HL-60 (cell line): ENCODE measurements at regions not wholly inside any gene's neighbourhood (a gene's known extent, or its start where the extent isn't known, plus 50 kb on each side); places are given as distances from the start of the nearest gene placed in this dataset.

Source experiments
- DNase-seq, 2 experiments: peaks; one replicate each; pipeline ENCODE4 v3.0.0-alpha.2; 2010 to 2020; ENCODE audit warnings: low read depth in 1 of 2, low spot score in 1 of 2
- H3K27ac ChIP-seq: fragments of 250-450 bp; sonication (Bioruptor Pico); replicated peaks from 2 replicates; pipeline ENCODE4 v1.5.1; 2020; ENCODE audit warnings: mild to moderate bottlenecking, moderate library complexity
- H3K27me3 ChIP-seq: fragments of 250-450 bp; sonication (Bioruptor Pico); 2 replicates; pipeline ENCODE4 v1.5.1; 2021; ENCODE audit warnings: mild to moderate bottlenecking, moderate library complexity; ENCODE audit not compliant: insufficient read depth, poor library complexity, severe bottlenecking
- H3K4me3 ChIP-seq: replicated peaks from 2 replicates; pipeline ENCODE4 v1.5.1; 2011; ENCODE audit warnings: mild to moderate bottlenecking, control low read depth, low read length; ENCODE audit not compliant: insufficient read depth
- GABPA ChIP-seq: IDR thresholded peaks from 2 replicates; pipeline ENCODE4 v1.6.1; 2012; ENCODE audit warnings: low read depth
- POLR2AphosphoS5 ChIP-seq: IDR thresholded peaks from 2 replicates; pipeline ENCODE4 v1.6.1; 2012; ENCODE audit warnings: low read depth
- REST ChIP-seq: IDR thresholded peaks from 2 replicates; pipeline ENCODE4 v1.6.1; 2012; ENCODE audit warnings: low read depth; ENCODE audit not compliant: insufficient replicate concordance
- SPI1 ChIP-seq: IDR thresholded peaks from 2 replicates; pipeline ENCODE4 v1.6.1; 2012; ENCODE audit warnings: low read depth, mild to moderate bottlenecking, borderline replicate concordance
- TF ChIP-seq, protein P1 (sequence below): IDR thresholded peaks from one replicate; pipeline ENCODE4 v1.5.1; 2011; ENCODE audit warnings: low read length, control low read depth, inconsistent platforms; ENCODE audit not compliant: insufficient read depth

DNA sequence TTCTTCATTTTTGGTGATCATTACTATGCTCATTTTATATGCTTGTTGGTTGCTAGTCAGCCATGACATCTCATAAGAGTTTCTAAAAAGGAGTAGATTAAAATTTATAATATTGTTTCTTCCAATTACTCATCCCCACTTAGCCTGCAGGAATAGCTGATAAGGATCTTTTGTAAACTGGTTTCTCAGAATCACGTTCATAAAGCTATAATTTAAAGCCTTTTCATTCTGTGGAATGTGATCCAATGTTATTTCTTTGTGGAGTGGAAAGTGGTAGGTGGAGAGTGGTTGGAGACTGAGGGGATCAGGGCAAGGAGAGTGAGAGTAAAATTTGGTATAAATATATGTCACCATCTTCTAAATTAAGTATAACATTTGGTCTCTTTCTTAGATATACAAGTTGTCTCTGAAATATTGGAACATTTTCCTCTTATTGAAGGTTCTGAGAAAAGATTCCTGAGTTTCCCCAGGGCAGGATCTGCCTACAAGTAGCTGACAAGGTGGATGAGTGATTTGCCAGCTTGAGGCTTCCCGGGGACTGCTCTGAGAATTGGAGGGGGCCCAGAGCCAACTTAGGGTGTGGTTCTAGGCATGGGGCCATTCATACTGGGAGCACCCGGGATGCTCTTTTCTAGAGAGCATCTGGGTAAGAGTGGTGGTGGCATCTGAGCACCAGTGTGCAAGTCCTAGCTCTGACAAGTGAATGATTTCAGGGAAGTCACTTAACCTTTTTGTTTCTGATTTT lies 116.4 kb downstream of the TBX19 start:
- Histone ChIP-seq H3K27ac (no peak overlapping the region), H3K27me3 (peaks cover 6% of the 10 kb centered on the region), H3K4me3 (no peak overlapping the region)
- TF ChIP-seq POLR2AphosphoS5 (no peak), REST (no peak), SPI1 (no peak), GABPA (no peak)
- TF ChIP-seq, protein P1, sequence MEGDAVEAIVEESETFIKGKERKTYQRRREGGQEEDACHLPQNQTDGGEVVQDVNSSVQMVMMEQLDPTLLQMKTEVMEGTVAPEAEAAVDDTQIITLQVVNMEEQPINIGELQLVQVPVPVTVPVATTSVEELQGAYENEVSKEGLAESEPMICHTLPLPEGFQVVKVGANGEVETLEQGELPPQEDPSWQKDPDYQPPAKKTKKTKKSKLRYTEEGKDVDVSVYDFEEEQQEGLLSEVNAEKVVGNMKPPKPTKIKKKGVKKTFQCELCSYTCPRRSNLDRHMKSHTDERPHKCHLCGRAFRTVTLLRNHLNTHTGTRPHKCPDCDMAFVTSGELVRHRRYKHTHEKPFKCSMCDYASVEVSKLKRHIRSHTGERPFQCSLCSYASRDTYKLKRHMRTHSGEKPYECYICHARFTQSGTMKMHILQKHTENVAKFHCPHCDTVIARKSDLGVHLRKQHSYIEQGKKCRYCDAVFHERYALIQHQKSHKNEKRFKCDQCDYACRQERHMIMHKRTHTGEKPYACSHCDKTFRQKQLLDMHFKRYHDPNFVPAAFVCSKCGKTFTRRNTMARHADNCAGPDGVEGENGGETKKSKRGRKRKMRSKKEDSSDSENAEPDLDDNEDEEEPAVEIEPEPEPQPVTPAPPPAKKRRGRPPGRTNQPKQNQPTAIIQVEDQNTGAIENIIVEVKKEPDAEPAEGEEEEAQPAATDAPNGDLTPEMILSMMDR = no peak
- DNase-seq = no peak

GRCh38 chr1:168396508-168396907 lies 115.8 kb downstream of the TBX19 start:
- Histone ChIP-seq H3K27ac (no peak overlapping the region), H3K4me3 (no peak overlapping the region), H3K27me3 (peaks cover 6% of the 10 kb centered on the region)
- no peak for DNase-seq
- no peak for TF ChIP-seq POLR2AphosphoS5
- TF ChIP-seq REST = no peak
- TF ChIP-seq, protein P1 = no peak
- TF ChIP-seq GABPA = no peak
- no peak for TF ChIP-seq SPI1

DNA sequence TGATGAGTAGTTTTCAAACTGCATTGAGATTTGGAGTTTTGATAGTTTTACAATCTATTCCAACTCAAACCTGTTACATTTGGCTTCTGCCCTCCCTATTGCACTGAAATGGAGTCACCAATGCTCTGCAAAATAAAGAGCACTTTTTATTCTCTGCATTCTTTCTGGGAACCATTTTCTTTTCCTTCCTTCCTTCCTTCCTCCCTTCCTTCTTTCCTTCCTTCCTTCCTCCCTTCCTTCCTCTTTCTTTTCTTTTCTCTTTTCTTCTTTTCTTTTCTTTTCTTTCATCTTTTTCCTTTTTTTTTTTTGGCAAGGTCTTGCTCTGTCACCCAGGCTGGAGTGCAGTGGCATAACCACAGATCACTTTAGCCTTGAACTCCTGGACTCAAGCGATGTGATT lies 114.2 kb downstream of the TBX19 start:
- TF ChIP-seq, protein P1 = no peak
- no peak for TF ChIP-seq GABPA
- TF ChIP-seq POLR2AphosphoS5 = no peak
- TF ChIP-seq SPI1 = no peak
- TF ChIP-seq REST = no peak
- H3K4me3 ChIP-seq = no peak overlapping the region
- no peak for DNase-seq
- H3K27ac ChIP-seq = no peak overlapping the region
- H3K27me3 ChIP-seq = peaks cover 6% of the 10 kb centered on the region
